HCT116 (cell line): ENCODE measurements at regions not wholly inside any gene's neighbourhood (a gene's known extent, or its start where the extent isn't known, plus 50 kb on each side); places are given as distances from the start of the nearest gene placed in this dataset.

Source experiments
- ATAC-seq: fragments of 200-7000 bp; cut with Tn5 transposase; 2 replicates; pipeline ENCODE4 v1.9.1; 2020; ENCODE audit warnings: mild to moderate bottlenecking, moderate library complexity
- BruUV-seq: library from RNA; stranded (reverse); fragments of 400-500 nt; replicated peaks from 2 replicates; lab custom pipeline; 2021; lab: Mats Ljungman, UMichigan
- CTCF ChIA-PET: fragments of 300-600 bp; sonication (Branson Sonifier 250); formaldehyde crosslinking; loops from one replicate; lab custom pipeline; 2021; ENCODE audit warnings: antibody characterized with exemption; lab: Charles Lee
- POLR2A ChIA-PET: fragments of 300-600, 350-600 bp; sonication (Branson Sonifier 250); formaldehyde crosslinking; loops from one replicate; lab custom pipeline; 2021; ENCODE audit warnings: antibody characterized with exemption; lab: Charles Lee
- RAD21 ChIA-PET, 2 experiments: fragments of 300-600 bp; sonication (Branson Sonifier 250); formaldehyde crosslinking; loops; one replicate each; lab custom pipeline; 2023; ENCODE audit warnings: low total read pairs in 2 of 2; ENCODE audit not compliant: uncharacterized antibody in 2 of 2, unreplicated experiment in 2 of 2, low non-redundant PET in 1 of 2; lab: Charles Lee
- DNase-seq: peaks from one replicate; pipeline ENCODE4 v3.0.0-alpha.2; 2010; ENCODE audit warnings: low read depth, low spot score
- H2AFZ ChIP-seq: fragments of 200-600 bp; shearing (Covaris generic), sonication (generic); 2 replicates; pipeline ENCODE4 v1.6.1; 2017; ENCODE audit warnings: low read depth, mixed run types, mixed read lengths, antibody characterized with exemption, low read length; ENCODE audit not compliant: poor library complexity, severe bottlenecking
- H3K27ac ChIP-seq: 2 replicates; pipeline ENCODE4 v1.5.1; 2012; ENCODE audit warnings: low read depth, low read length
- H3K27me3 ChIP-seq: fragments of 200-600 bp; sonication (generic); 2 replicates; pipeline ENCODE4 v1.6.1; 2016; ENCODE audit warnings: mixed run types, low read length, mixed read lengths; ENCODE audit not compliant: insufficient read depth
- H3K36me3 ChIP-seq, 2 experiments: fragments of 200-500 bp in 1 of 2; fragments of 200-600 bp in 1 of 2; sonication (Bioruptor generic) in 1 of 2; sonication (generic) in 1 of 2; 2 replicates each; pipeline versions ENCODE4 v1.5.1 to v1.6.1; 2014 to 2016; ENCODE audit warnings: low read length in 2 of 2, inconsistent platforms in 1 of 2, mixed read lengths in 1 of 2, mixed run types in 1 of 2; ENCODE audit not compliant: insufficient read depth in 2 of 2, control insufficient read depth in 1 of 2
- H3K4me1 ChIP-seq, 2 experiments: fragments of 200-600 bp in 1 of 2; sonication (generic) in 1 of 2; 2 replicates each; pipeline versions ENCODE4 v1.5.1 to v1.6.1; 2012 to 2017; ENCODE audit warnings: low read length in 2 of 2, inconsistent platforms in 1 of 2, mild to moderate bottlenecking in 1 of 2, mixed read lengths in 1 of 2, mixed run types in 1 of 2, moderate library complexity in 1 of 2; ENCODE audit not compliant: insufficient read depth in 2 of 2, control insufficient read depth in 1 of 2
- H3K4me2 ChIP-seq: fragments of 200-600 bp; sonication (generic); 2 replicates; pipeline ENCODE4 v1.6.1; 2017; ENCODE audit warnings: mixed run types, low read length, mixed read lengths
- H3K4me3 ChIP-seq, 2 experiments: fragments of 200-600 bp in 1 of 2; sonication (generic) in 1 of 2; replicated peaks in 1 of 2; 2 replicates each; pipeline ENCODE4 v1.5.1; 2011 to 2016; ENCODE audit warnings: low read length in 2 of 2, control low read depth in 1 of 2, low read depth in 1 of 2, mild to moderate bottlenecking in 1 of 2, mixed read lengths in 1 of 2, mixed run types in 1 of 2
- H3K79me2 ChIP-seq: fragments of 200-600 bp; sonication (generic); 2 replicates; pipeline ENCODE4 v1.6.1; 2017; ENCODE audit warnings: mild to moderate bottlenecking, mixed run types, low read length, moderate library complexity, mixed read lengths; ENCODE audit not compliant: insufficient read depth
- H3K9ac ChIP-seq: fragments of 200-600 bp; sonication (generic); 2 replicates; pipeline ENCODE4 v1.6.1; 2016; ENCODE audit warnings: low read length, mixed read lengths
- H3K9me2 ChIP-seq: fragments of 200-600 bp; sonication (generic), shearing (Covaris generic); 2 replicates; pipeline ENCODE4 v1.6.1; 2017; ENCODE audit warnings: mixed run types, mild to moderate bottlenecking, moderate library complexity; ENCODE audit not compliant: insufficient read depth
- H3K9me3 ChIP-seq, 2 experiments: fragments of 200-500 bp in 1 of 2; fragments of 200-600 bp in 1 of 2; sonication (Bioruptor generic) in 1 of 2; sonication (generic) in 1 of 2; 2 replicates each; pipeline ENCODE4 v1.6.1; 2014 to 2017; ENCODE audit warnings: low read length in 2 of 2, mixed read lengths in 2 of 2, inconsistent platforms in 1 of 2, low read depth in 1 of 2, mild to moderate bottlenecking in 1 of 2, mixed run types in 1 of 2, moderate library complexity in 1 of 2; ENCODE audit not compliant: control insufficient read depth in 1 of 2, insufficient read depth in 1 of 2
- H4K20me1 ChIP-seq: fragments of 200-600 bp; sonication (generic), shearing (Covaris generic); 2 replicates; pipeline ENCODE4 v1.6.1; 2017; ENCODE audit warnings: mixed run types, mild to moderate bottlenecking, moderate library complexity; ENCODE audit not compliant: insufficient read depth
- CBX3 ChIP-seq: IDR thresholded peaks from 2 replicates; pipeline ENCODE4 v1.6.1; 2012; ENCODE audit warnings: low read depth
- EZH2 ChIP-seq: fragments of 200-600 bp; sonication (generic); IDR thresholded peaks from 2 replicates; pipeline ENCODE4 v1.6.1; 2017; ENCODE audit warnings: antibody characterized with exemption, mixed run types
- JUND ChIP-seq: IDR thresholded peaks from 2 replicates; pipeline ENCODE4 v1.6.1; 2012
- POLR2A ChIP-seq: IDR thresholded peaks from 2 replicates; pipeline ENCODE4 v1.7.0; 2011; ENCODE audit warnings: borderline replicate concordance; ENCODE audit not compliant: insufficient read depth, insufficient read length; ENCODE audit errors: extremely low read depth
- POLR2AphosphoS5 ChIP-seq: IDR thresholded peaks from 2 replicates; pipeline ENCODE4 v1.6.1; 2011; ENCODE audit warnings: mild to moderate bottlenecking, low read depth, low read length, moderate library complexity
- SRF ChIP-seq: IDR thresholded peaks from 2 replicates; pipeline ENCODE4 v1.6.1; 2012; ENCODE audit warnings: low read depth
- TCF7L2 ChIP-seq: IDR thresholded peaks from 2 replicates; pipeline ENCODE4 v1.7.0; 2011; ENCODE audit warnings: borderline replicate concordance, inconsistent platforms; ENCODE audit not compliant: insufficient read depth, insufficient read length; ENCODE audit errors: extremely low read depth
- YY1 ChIP-seq: IDR thresholded peaks from 2 replicates; pipeline ENCODE4 v1.6.1; 2011; ENCODE audit warnings: low read length, low read depth, moderate library complexity, mild to moderate bottlenecking; ENCODE audit not compliant: insufficient replicate concordance; ENCODE audit errors: extremely low read depth
- ZFX ChIP-seq: fragments of 450-650 bp; IDR thresholded peaks from 2 replicates; pipeline ENCODE4 v1.6.1; 2017
- ZNF274 ChIP-seq: fragments of 200-500 bp; sonication (Bioruptor generic); IDR thresholded peaks from 2 replicates; pipeline ENCODE4 v1.6.1; 2014; ENCODE audit warnings: mild to moderate bottlenecking, low read depth, low read length, inconsistent platforms
- intact Hi-C: fragments of 100-400 bp; cut with micrococcal nuclease; formaldehyde crosslinking; loops from 2 replicates; pipeline ENCODE4 v1.10.0; 2022
- TF ChIP-seq, protein P1 (sequence below): IDR thresholded peaks from 2 replicates; pipeline ENCODE4 v1.6.1; 2011; ENCODE audit warnings: mild to moderate bottlenecking, low read length, moderate library complexity; ENCODE audit not compliant: insufficient replicate concordance; ENCODE audit errors: extremely low read depth
- TF ChIP-seq, protein P2 (sequence below): IDR thresholded peaks from 2 replicates; pipeline ENCODE4 v1.6.1; 2012
- TF ChIP-seq, protein P3 (sequence below), 3 experiments: fragments of 200-600 bp in 1 of 3; sonication (generic) in 1 of 3; IDR thresholded peaks in 2 of 3; conservative IDR thresholded peaks in 1 of 3; 2 replicates each; pipeline ENCODE4 v1.5.1; 2012 to 2017; ENCODE audit warnings: low read depth in 2 of 3, low read length in 2 of 3, antibody characterized with exemption in 1 of 3, borderline replicate concordance in 1 of 3, control low read depth in 1 of 3, mild to moderate bottlenecking in 1 of 3, mixed read lengths in 1 of 3, mixed run types in 1 of 3, moderate library complexity in 1 of 3; ENCODE audit not compliant: insufficient read depth in 1 of 3
- TF ChIP-seq, protein P4 (sequence below): IDR thresholded peaks from 2 replicates; pipeline ENCODE4 v1.6.1; 2012

DNA sequence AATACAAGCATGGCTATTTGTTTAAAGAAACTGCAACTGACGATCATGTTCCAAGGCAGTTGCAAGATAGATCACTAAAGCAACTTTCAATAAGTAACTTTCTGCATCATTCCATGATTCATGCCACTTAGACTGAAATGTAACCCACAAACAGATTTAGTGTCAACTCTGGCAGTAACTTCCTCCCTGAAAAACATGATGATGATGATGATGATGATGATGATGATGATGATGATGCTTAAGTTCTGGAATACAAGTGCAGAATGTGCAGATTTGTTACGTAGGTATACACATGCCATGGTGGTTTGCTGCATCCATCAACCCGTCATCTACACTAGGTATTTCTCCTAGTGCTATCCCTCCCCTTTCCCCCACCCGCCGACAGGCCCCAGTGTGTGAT, 754.7 kb downstream of the INHBA start (continued):
- TF ChIP-seq EZH2 (no peak), POLR2AphosphoS5 (no peak), SRF (no peak)
- TF ChIP-seq, protein P1, sequence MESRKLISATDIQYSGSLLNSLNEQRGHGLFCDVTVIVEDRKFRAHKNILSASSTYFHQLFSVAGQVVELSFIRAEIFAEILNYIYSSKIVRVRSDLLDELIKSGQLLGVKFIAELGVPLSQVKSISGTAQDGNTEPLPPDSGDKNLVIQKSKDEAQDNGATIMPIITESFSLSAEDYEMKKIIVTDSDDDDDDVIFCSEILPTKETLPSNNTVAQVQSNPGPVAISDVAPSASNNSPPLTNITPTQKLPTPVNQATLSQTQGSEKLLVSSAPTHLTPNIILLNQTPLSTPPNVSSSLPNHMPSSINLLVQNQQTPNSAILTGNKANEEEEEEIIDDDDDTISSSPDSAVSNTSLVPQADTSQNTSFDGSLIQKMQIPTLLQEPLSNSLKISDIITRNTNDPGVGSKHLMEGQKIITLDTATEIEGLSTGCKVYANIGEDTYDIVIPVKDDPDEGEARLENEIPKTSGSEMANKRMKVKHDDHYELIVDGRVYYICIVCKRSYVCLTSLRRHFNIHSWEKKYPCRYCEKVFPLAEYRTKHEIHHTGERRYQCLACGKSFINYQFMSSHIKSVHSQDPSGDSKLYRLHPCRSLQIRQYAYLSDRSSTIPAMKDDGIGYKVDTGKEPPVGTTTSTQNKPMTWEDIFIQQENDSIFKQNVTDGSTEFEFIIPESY, result no peak

DNA sequence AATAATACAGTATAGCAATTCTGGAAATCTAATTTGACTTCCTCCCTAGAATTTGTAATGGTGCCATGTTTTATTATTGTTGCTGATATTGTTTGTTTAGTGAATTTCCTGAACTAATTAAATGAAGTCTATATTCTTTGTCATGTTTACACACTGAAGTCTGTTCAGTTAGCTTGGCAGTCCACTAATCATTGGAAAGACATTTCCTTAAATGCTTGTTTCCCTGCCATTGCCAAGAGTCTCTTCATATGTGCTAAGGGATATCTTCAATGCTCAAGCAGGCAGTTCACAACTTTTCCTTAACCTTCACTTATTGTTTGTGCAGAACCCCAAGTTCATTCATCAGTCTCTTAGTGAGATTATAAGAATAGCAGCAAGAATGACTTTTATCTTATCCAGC, 755.3 kb downstream of the INHBA start:
- Histone ChIP-seq H3K4me3 (no peak overlapping the region), H3K4me1 (no peaks in the 10 kb centered on the region), H4K20me1 (no peaks in the 10 kb centered on the region), H3K9me3 (no peaks in the 10 kb centered on the region; a peak in 1 of 4 replicates), H3K9me2 (no peaks in the 10 kb centered on the region), H3K27ac (no peak overlapping the region), H3K9ac (no peak overlapping the region), H3K4me2 (no peak overlapping the region), H3K36me3 (no peaks in the 10 kb centered on the region), H3K79me2 (no peaks in the 10 kb centered on the region), H2AFZ (no peak overlapping the region), H3K27me3 (no peaks in the 10 kb centered on the region)
- ChIA-PET CTCF (no interaction called here), RAD21 (no interaction called here), POLR2A (no interaction called here)
- intact Hi-C loops, result no loop called here
- ATAC-seq, result no peak
- no TSS peak for BruUV-seq
- DNase-seq, result no peak
- TF ChIP-seq TCF7L2, result no peak
- no peak for TF ChIP-seq SRF
- TF ChIP-seq, protein P2, sequence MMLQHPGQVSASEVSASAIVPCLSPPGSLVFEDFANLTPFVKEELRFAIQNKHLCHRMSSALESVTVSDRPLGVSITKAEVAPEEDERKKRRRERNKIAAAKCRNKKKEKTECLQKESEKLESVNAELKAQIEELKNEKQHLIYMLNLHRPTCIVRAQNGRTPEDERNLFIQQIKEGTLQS, result no peak
- TF ChIP-seq, protein P1, result no peak
- no peak for TF ChIP-seq CBX3
- TF ChIP-seq, protein P3, sequence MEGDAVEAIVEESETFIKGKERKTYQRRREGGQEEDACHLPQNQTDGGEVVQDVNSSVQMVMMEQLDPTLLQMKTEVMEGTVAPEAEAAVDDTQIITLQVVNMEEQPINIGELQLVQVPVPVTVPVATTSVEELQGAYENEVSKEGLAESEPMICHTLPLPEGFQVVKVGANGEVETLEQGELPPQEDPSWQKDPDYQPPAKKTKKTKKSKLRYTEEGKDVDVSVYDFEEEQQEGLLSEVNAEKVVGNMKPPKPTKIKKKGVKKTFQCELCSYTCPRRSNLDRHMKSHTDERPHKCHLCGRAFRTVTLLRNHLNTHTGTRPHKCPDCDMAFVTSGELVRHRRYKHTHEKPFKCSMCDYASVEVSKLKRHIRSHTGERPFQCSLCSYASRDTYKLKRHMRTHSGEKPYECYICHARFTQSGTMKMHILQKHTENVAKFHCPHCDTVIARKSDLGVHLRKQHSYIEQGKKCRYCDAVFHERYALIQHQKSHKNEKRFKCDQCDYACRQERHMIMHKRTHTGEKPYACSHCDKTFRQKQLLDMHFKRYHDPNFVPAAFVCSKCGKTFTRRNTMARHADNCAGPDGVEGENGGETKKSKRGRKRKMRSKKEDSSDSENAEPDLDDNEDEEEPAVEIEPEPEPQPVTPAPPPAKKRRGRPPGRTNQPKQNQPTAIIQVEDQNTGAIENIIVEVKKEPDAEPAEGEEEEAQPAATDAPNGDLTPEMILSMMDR (IDR thresholded peaks at IDR 0.05 in 2 of 3, conservative IDR thresholded peaks at IDR 0.05 in 1 of 3; ENCODE audit: borderline replicate concordance in 1 of 3, insufficient read depth in 1 of 3, low read depth in 2 of 3, low read length in 2 of 3), result no peak
- no peak for TF ChIP-seq EZH2
- no peak for TF ChIP-seq POLR2AphosphoS5
- TF ChIP-seq ZFX, result no peak
- no peak for TF ChIP-seq POLR2A
- no peak for TF ChIP-seq YY1
- TF ChIP-seq JUND, result no peak
- TF ChIP-seq, protein P4, sequence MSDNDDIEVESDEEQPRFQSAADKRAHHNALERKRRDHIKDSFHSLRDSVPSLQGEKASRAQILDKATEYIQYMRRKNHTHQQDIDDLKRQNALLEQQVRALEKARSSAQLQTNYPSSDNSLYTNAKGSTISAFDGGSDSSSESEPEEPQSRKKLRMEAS, result no peak
- no peak for TF ChIP-seq ZNF274
